ENCODE measurements at regions not wholly inside any gene's neighbourhood (a gene's known extent, or its start where the extent isn't known, plus 50 kb on each side); places are given as distances from the start of the nearest gene placed in this dataset.
"Not testable (repeated sequence)": the region's sequence is repeated elsewhere in the genome, so short reads cannot be mapped to it uniquely, and the experiment has no call there.

DNA sequence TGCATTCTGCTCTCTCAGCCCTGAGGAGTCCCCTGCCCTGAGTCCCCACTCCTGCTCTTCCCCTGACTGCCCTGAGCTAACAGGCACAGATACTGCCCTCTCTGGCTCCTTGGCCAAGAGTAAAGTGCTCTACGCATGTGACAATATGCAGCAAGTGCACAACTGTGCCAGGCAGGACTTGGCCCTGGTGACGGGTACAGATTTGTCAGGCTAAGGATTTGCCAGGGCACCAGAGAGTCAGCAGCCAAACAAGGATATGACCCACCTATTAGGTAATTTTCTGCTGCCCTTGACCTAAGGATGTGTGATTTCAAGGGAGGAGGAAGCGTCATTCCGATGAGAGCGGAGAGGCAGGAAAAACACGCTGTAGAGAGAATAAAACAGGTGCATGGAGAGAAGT, 339.0 kb downstream of the PTPRU start:
- no peak for DNase-seq (ENCODE audit: low read depth in 2 of 2)

- DNase-seq (ENCODE audit: low read depth in 2 of 2), result no peak
These were observed 338.5 kb downstream of the PTPRU start for GRCh38 chr1:29574871-29575270.

GRCh38 chr1:29569971-29570634, 333.8 kb downstream of the PTPRU start:
- no peak for DNase-seq (ENCODE audit: low read depth in 2 of 2)

DNA sequence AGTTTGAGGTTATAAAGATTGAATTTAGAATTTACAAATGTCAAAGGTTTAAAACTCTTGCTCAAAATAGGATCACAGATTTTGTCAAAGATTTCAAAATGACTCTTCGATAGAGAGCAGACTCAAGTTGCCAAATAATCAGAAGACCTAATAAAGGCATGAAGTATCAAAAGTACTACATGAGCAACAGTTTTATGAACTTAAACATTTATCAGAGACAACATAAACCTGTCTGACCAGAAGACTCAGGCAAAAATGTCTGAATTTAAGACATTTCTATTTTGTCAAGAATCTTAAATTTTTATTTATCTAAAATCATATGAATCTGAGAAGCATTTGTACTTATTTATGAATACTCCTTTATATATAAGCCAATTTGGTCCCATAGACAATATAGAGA, 330.9 kb downstream of the PTPRU start:
- no peak for DNase-seq (ENCODE audit: low read depth in 2 of 2)

DNA sequence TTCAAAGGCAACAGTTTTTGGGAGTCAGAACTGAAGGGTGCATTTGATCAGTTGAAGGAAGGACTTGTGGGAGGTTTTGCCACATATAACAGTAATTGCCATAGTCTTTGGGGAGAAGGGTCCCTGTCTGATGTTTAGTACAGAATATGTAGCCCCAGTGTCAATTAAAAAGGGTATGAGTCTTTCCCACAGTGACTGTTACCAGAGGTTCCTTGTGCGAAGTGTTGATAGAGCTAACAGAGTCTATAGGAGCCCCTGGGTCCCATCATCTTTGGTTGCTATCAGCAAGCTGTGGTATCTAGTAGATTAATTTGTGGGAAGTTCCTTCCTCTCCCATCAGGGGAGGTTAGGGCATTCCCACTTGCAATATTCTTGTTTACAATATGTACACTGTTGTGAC, 329.2 kb downstream of the PTPRU start:
- no peak for DNase-seq (ENCODE audit: low read depth in 2 of 2)

DNA sequence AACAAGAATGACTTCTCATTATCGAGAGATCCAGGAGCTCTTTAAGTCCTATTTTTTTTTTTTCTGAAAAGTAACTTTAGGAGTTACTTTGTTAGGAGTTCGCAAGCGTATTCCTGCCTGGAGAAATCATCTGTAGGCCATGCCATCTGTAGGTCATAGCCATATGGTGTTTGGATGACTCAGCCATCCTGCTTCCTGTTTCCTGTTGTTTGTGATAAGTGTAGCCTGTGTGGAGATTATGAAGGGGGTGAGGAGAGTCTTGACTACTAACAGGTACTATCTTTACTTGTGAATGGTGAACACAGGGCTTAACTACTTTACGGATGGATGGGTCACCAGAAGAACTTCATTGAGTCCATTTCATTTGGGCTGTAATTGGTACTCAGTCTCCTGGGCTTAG, 327.2 kb downstream of the PTPRU start:
- no peak for DNase-seq (ENCODE audit: low read depth in 2 of 2)

DNA sequence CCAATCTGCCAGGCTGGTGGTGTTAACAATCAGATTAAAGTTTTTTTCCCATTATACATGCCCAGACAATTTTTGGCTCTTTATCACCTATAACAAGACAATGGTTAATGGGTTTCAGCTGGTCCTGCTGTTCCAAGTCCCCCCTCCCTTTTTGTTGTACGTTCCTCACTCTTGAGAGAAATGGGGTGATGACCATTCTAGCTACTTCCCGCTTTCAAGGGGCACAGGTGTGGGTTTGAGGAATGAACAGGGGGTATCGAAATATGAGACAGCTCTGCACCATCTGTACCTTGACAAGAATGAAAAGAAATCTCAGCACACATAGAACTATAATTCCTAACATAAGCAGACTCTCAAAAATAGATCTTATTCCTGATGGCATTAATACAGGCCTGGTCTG, 326.8 kb downstream of the PTPRU start:
- DNase-seq (ENCODE audit: low read depth in 2 of 2), result no peak

- DNase-seq (ENCODE audit: low read depth in 2 of 2), result no peak
These were observed 322.7 kb downstream of the PTPRU start for GRCh38 chr1:29559056-29559455.

DNA sequence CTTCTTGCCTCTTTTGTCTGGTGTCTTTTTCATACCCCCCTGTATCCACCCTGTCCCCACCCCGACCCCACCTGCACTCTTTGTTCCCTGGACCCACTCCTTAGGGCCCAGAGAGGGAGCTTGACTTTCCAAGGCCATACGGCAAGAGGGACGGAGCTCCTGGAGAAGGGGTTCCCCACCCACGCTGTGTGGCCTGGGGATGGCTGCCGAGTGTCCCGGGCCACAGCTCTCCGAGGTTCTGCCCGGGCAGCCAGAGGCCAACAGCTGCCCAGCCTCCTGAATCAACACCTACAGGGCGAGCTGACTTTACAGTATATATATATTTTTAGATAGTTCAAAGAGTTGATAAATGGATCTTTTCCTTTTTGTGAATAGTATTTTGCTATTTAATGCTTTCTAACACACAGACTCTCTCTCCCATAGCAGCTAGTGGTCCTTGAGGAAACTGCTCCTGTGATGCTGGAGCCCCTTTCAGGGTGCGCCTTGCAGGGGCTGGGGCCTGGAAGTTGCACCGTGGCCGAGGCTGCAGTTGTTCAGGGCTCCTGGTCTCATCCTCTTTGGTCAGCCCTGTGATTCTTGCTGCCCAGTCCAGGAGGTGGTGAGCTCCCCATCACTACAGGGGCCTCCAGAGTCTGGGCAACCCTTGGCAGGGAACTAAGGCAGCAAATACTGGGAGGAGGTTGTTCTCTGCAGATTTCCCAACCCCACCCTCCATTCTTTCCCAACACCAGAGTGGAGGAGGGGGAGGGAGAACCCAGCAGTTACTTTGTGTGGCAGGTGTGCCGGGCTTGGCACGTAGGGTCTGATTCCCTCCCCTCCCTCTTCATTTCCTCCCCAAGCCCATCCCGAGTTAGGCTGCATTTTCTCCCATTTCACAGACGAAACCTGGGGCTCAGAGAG, 321.6 kb downstream of the PTPRU start:
- DNase-seq (ENCODE audit: low read depth in 2 of 2), result no peak

- DNase-seq (ENCODE audit: low read depth in 2 of 2), result no peak
These were observed 320.7 kb downstream of the PTPRU start for GRCh38 chr1:29557066-29557465.

DNA sequence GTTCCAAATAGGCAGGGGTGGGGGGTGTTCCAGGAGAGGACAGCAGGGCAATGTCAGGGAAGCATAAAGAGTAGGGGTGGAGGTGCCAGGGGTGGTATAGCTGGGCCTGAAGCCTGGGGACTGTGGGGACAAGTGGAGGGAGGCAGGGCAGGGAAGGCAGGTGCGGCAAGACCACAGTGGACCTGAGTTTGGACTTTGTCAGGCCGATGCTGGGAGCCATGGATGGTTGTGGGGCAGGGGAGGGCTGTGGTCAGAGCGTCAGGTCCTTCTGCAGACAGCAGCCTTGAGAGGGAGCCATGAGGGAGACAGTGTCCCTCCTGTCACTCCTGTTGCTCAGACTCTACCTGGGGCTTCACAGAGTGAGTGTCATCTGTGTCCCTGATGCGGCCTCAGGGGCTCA, 320.3 kb downstream of the PTPRU start:
- DNase-seq (ENCODE audit: low read depth in 2 of 2), result no peak

- no peak for DNase-seq (ENCODE audit: low read depth in 2 of 2)
These were observed 318.8 kb downstream of the PTPRU start for GRCh38 chr1:29555043-29555620.

GRCh38 chr1:29554208-29554778, 318.0 kb downstream of the PTPRU start:
- DNase-seq (ENCODE audit: low read depth in 2 of 2), result no peak

DNA sequence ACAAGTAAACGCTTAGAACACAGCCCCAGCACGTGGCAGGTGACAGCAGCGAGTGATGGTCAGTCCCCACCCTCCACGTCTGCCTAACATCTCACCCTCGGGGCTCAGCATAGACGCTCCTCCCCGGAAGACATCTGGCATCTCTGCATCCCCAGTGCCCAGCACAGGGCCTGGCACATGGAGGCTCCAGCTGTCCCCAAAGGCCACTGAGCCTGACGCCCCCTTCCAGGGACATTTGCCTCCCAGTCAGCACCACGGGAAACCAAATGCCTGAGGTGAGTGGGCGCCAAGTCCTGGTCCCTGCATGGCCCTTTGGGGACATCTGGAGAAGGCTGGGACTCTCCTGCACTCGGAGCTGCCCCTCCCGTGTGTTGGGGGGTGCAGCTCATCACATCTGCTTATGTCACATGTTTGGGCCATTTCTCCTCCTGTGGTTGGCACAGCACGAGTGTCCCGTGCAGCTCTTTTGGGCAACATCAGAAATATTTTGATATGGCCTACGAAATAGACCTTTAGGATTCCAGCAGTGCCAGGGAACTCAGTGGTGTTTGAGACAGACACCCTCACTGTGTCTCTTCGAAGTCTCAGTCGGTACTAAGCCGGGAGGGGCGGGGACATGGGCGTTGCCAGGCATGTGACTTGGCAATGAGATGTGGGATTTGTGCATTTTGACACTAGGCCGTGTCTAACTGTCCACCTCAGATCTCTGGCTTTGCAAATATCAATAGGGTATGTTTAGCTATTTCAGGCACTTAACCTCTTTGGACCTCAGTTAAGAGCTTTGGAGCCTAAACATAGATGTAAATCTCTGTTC, 315.0 kb downstream of the PTPRU start:
- DNase-seq (ENCODE audit: low read depth in 2 of 2), result no peak

DNA sequence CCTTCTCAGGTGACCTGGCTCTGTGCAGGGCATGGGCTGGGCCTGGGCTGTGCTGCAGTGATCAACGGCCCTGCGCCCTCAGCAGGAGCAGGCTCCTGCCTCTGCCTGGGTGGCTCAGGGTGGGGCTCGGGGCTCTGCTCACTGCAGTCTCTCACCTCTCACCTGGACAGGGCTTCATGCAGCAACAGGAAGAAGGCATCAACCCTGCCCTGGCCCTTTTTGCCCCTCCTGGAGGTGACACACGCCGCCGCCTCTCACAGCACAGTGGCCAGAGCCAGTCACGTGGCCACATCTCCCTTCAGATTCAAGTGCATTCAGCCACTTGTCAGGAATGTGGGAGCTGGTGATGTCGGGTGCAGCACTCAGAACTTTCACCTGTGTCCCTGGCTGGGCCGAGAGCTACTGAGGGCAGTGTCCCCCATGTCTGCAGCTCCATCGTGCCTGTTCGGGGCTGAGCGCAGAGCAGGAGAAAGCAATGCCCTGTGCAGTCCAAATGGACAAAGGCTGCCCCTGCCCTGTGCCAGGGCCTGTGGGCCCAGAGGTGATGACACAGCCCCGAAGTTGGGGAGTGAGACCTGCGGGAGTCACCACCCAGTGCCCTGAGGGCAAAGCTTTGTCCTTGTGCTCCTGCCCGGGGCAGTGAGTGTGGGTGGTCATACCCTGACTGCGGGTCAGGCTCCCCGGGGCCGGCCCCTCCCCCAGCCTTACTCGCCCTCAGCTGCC, 314.0 kb downstream of the PTPRU start:
- no peak for DNase-seq (ENCODE audit: low read depth in 2 of 2)

DNA sequence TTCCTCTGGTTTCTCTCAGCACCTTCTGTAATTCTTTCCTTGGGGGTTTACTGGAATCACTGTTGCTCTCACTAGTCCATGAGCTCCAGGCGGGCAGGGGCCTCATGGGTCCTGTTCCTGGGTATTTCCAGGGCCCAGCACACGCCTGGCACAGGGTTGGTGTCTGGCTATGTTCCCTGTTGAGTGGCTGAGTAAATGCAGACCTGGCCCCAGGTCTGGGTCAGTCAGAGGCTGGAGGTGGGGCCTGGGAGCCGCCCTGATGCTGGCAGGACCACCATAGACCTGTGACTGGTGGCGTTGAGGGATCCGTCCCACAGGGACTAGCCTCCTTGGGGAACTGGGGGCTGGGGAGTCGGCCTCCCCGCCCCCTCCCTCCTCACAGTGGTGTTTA, 313.4 kb downstream of the PTPRU start:
- DNase-seq (ENCODE audit: low read depth in 2 of 2), result not testable (repeated sequence)

- DNase-seq (ENCODE audit: low read depth in 2 of 2), result no peak
These were observed 312.7 kb downstream of the PTPRU start for GRCh38 chr1:29549001-29549400.

DNA sequence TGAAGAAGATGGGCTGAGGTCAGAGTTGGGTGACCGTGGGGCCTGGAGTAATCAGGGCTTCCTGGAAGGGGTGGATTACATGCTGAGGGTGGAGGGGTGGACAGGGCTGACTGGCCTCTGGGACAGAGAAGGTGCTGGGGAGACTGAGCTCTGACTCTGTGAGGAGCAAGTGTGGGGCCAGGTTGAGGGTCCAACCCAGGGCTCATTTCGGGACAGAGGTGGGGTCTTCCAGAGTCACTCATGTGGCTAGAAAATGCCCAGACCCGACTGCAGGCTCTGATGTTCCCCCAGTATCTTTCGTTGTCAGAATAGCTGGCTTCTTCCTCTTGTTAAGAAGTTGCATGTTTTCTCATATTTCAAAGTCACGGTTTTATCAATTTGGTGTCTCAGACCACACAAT, 311.8 kb downstream of the PTPRU start:
- no peak for DNase-seq (ENCODE audit: low read depth in 2 of 2)

GRCh38 chr1:29547300-29547699, 311.0 kb downstream of the PTPRU start:
- no peak for DNase-seq (ENCODE audit: low read depth in 2 of 2)

GRCh38 chr1:29546496-29546895, 310.2 kb downstream of the PTPRU start:
- DNase-seq (ENCODE audit: low read depth in 2 of 2), result no peak

GRCh38 chr1:29544406-29544805, 308.1 kb downstream of the PTPRU start:
- no peak for DNase-seq (ENCODE audit: low read depth in 2 of 2)
